Upper lobe of left lung (tissue), 6 donors: ENCODE measurements at regions not wholly inside any gene's neighbourhood (a gene's known extent, or its start where the extent isn't known, plus 50 kb on each side); places are given as distances from the start of the nearest gene placed in this dataset.

Experiments used
- ATAC-seq, 2 donors: fragments of 200-7000 bp; cut with Tn5 transposase; one replicate each; pipeline ENCODE4 v1.9.1; 2022; ENCODE audit warnings: mild to moderate bottlenecking in 2 of 2, moderate library complexity in 2 of 2; ENCODE audit not compliant: low FRiP score in 2 of 2
- DNase-seq, 2 donors: peaks; one replicate each; pipeline ENCODE4 v3.0.0-alpha.2; 2019 to 2020
- H3K27ac ChIP-seq, 4 donors: fragments of 200-600 bp; sonication (generic); one replicate each; pipeline ENCODE4 v1.5.1; 2016 to 2019
- H3K27me3 ChIP-seq, 4 donors: fragments of 200-600 bp; sonication (generic); one replicate each; pipeline ENCODE4 v1.5.1; 2017 to 2019
- H3K36me3 ChIP-seq, 4 donors: fragments of 200-600 bp; sonication (generic); one replicate each; pipeline ENCODE4 v1.5.1; 2016 to 2019
- H3K4me1 ChIP-seq, 4 donors: fragments of 200-600 bp; sonication (generic); one replicate each; pipeline ENCODE4 v1.5.1; 2018 to 2019
- H3K4me3 ChIP-seq, 4 donors: fragments of 200-600 bp; sonication (generic); one replicate each; pipeline ENCODE4 v1.5.1; 2017 to 2019; ENCODE audit warnings: mild to moderate bottlenecking in 2 of 4, moderate library complexity in 1 of 4
- H3K9me3 ChIP-seq, 4 donors: fragments of 200-600 bp; sonication (generic); one replicate each; pipeline ENCODE4 v1.5.1; 2018 to 2019
- EP300 ChIP-seq, 4 donors: sonication (generic); formaldehyde crosslinking; IDR thresholded peaks; one replicate each; pipeline ENCODE4 v1.5.1; 2017; ENCODE audit warnings: antibody characterized with exemption in 4 of 4, control low read depth in 2 of 4
- POLR2A ChIP-seq, 4 donors: fragments of 450-650 bp; IDR thresholded peaks; one replicate each; pipeline ENCODE4 v1.5.1; 2016 to 2017; ENCODE audit warnings: antibody characterized with exemption in 4 of 4, mild to moderate bottlenecking in 2 of 4
- POLR2AphosphoS5 ChIP-seq, 2 donors: sonication (generic); formaldehyde crosslinking; IDR thresholded peaks; one replicate each; pipeline ENCODE4 v1.5.1; 2017; ENCODE audit warnings: antibody characterized with exemption in 2 of 2
- WGBS, 2 donors: methylation state at CpG; one replicate each; pipeline ENCODE4 v1.1.5; 2017 to 2018; 5-methylcytosine and 5-hydroxymethylcytosine counted together
- TF ChIP-seq, protein P1 (sequence below), 6 experiments: fragments of 450-650 bp in 4 of 6; fragments of 200-600 bp in 2 of 6; sonication (generic) in 2 of 6; IDR thresholded peaks; one replicate each; pipeline ENCODE4 v1.5.1; 2016 to 2019; ENCODE audit warnings: antibody characterized with exemption in 6 of 6
- donor health status: DM: no; HTN: no; CAD: no; lungs with moderate emphysema.
- donor health status: DM: no; HTN: yes; CAD: no; lungs with severe emphysema.

DNA sequence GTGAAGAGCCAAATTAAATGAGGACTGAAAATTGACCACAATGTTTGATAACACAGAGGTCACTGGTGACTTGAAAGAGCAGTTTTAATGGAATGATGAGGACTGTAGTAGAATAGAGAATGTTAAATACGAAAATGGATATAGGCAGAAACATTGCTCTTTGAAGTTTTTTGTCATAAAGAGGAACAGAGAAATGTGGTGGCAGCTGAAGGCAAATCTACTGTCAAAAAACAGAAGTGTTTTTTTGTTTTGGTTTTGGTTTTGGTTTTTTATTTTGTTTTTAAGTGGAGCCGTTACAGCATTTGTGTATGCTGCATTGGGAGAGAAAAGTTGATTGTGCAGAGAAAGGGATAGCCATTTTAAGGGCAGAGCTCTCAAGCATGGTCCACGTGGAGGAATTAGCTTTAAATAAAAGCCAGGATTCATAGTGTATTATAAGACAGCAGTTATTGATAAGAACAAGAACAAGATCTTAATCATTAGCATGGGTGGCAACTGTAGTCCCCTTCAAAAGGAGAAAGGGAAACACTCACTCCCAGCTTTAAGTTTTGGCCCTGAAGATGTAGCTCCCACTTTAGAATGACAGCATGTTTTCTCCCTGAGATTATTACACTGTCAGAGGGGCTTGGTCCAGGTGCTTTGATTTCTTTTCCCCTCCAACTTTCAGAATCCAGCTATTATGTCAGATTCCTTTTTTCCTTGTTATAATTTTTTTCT lies 156.7 kb upstream of the BET1 start:
- H3K9me3 ChIP-seq: no peaks in the 10 kb centered on the region
- H3K27me3 ChIP-seq: no peaks in the 10 kb centered on the region
- peak overlapping the region in 1 of 4 donors; percentile 9 for H3K4me3 ChIP-seq
- ATAC-seq (no peak), DNase-seq (no peak)
- H3K27ac ChIP-seq: no peak overlapping the region
- H3K36me3 ChIP-seq: no peaks in the 10 kb centered on the region
- H3K4me1 ChIP-seq: no peaks in the 10 kb centered on the region
- TF ChIP-seq EP300 (IDR thresholded peaks at IDR 0.05) (no peak), POLR2A (IDR thresholded peaks at IDR 0.05) (no peak), POLR2AphosphoS5 (IDR thresholded peaks at IDR 0.05) (no peak)
- TF ChIP-seq, protein P1, sequence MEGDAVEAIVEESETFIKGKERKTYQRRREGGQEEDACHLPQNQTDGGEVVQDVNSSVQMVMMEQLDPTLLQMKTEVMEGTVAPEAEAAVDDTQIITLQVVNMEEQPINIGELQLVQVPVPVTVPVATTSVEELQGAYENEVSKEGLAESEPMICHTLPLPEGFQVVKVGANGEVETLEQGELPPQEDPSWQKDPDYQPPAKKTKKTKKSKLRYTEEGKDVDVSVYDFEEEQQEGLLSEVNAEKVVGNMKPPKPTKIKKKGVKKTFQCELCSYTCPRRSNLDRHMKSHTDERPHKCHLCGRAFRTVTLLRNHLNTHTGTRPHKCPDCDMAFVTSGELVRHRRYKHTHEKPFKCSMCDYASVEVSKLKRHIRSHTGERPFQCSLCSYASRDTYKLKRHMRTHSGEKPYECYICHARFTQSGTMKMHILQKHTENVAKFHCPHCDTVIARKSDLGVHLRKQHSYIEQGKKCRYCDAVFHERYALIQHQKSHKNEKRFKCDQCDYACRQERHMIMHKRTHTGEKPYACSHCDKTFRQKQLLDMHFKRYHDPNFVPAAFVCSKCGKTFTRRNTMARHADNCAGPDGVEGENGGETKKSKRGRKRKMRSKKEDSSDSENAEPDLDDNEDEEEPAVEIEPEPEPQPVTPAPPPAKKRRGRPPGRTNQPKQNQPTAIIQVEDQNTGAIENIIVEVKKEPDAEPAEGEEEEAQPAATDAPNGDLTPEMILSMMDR (IDR thresholded peaks at IDR 0.05): no peak
- WGBS, 2 donors: 51 to 53% methylated on average over 3 of the region's 3 CpGs

DNA sequence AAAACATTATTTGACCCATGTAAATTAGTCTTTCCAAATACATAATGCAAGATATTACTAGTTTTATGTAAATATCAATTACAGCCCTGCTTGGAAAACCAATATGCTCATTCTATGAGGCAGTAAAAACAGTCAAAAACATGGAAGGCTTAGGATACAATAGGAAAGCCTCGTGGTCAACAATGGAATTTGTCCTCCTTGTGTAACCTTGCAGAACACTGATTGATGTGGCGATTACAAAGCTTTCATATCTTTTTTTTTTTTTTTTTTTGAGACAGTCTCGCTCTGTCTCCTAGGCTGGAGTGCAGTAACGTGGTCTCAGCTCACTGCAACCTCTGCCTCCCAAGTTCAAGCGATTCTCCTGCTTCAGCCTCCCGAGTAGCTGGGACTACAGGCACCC lies 157.3 kb upstream of the BET1 start:
- TF ChIP-seq EP300 (IDR thresholded peaks at IDR 0.05): no peak
- no peak for TF ChIP-seq POLR2A (IDR thresholded peaks at IDR 0.05)
- TF ChIP-seq POLR2AphosphoS5 (IDR thresholded peaks at IDR 0.05): no peak
- TF ChIP-seq, protein P1 (IDR thresholded peaks at IDR 0.05): no peak
- H3K27me3 ChIP-seq: no peaks in the 10 kb centered on the region
- DNase-seq (no peak), ATAC-seq (no peak)
- no peaks in the 10 kb centered on the region for H3K36me3 ChIP-seq
- H3K9me3 ChIP-seq: no peaks in the 10 kb centered on the region
- H3K4me1 ChIP-seq: no peaks in the 10 kb centered on the region
- H3K27ac ChIP-seq: no peak overlapping the region
- no peak overlapping the region for H3K4me3 ChIP-seq
- WGBS, 2 donors: 84 to 90% methylated on average over 6 of the region's 6 CpGs

DNA sequence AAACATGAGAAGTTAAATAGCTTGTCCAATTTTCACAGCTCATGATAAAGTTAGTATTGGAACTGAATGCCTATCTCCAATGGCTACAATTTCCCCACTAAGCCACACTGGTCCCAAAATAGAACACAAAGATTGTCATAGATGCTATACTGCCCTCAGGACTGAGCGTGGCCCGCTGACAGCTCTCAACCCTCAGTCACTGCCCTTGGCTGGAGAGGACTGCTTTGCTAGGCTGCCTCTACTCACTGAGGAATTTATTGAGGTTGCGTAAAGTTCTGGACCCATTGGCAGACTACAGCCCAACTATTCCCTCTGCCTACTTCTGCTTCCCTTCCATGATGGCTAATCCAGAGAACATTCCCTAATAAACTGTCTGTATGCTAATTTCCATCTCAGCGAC lies 165.5 kb upstream of the BET1 start:
- no peaks in the 10 kb centered on the region for H3K9me3 ChIP-seq
- H3K27ac ChIP-seq: no peak overlapping the region
- no peaks in the 10 kb centered on the region for H3K27me3 ChIP-seq
- TF ChIP-seq EP300 (IDR thresholded peaks at IDR 0.05): no peak
- TF ChIP-seq, protein P1 (IDR thresholded peaks at IDR 0.05): no peak
- TF ChIP-seq POLR2AphosphoS5 (IDR thresholded peaks at IDR 0.05): no peak
- TF ChIP-seq POLR2A (IDR thresholded peaks at IDR 0.05): no peak
- WGBS, 2 donors: 87 to 92% methylated on average over 4 of the region's 4 CpGs
- no peaks in the 10 kb centered on the region for H3K36me3 ChIP-seq
- H3K4me1 ChIP-seq: no peaks in the 10 kb centered on the region
- no peak for DNase-seq
- no peak overlapping the region for H3K4me3 ChIP-seq
- ATAC-seq: no peak

DNA sequence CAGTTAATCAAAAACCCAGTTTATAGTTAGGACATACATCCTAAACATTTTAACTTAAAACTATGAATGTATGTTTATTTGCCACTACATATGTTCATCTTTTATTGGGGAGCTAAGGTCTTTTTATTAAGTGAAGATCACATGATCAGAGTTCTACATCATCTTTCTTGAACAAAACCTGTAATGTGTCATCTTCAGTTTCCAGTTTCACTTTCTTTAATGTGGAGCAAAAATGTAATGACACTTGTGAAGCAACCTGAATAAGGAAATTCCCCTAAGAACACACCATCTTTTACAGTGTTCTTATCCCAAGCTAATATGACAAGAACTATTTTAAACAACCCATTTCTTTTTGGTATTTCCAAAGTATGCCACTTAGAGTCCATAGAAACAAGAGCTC lies 166.7 kb upstream of the BET1 start:
- TF ChIP-seq EP300 (IDR thresholded peaks at IDR 0.05) (no peak), POLR2A (IDR thresholded peaks at IDR 0.05) (no peak), POLR2AphosphoS5 (IDR thresholded peaks at IDR 0.05) (no peak)
- TF ChIP-seq, protein P1 (IDR thresholded peaks at IDR 0.05): no peak
- H3K36me3 ChIP-seq: no peaks in the 10 kb centered on the region
- H3K27me3 ChIP-seq: no peaks in the 10 kb centered on the region

DNA sequence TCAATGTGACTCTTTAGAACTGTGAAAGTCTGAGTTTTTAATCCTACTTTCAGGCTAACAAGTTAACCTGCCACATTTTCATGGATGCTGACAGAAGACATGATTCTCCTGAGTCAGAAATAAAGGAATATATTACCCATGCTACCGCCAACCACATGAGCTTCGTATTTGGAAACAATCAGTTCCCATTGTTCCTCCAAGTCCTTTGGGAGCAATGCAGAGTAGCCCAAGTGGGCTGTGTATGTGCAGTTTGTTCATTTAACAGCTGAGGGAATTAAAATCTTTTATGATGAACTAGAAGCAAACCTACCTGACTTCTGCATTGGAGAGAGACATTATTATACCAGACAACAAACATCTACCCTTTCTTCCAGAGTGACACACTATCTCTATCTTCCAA lies 169.3 kb upstream of the BET1 start:
- Histone ChIP-seq H3K9me3 (no peaks in the 10 kb centered on the region), H3K4me3 (no peak overlapping the region), H3K36me3 (no peaks in the 10 kb centered on the region), H3K27ac (no peak overlapping the region), H3K4me1 (no peaks in the 10 kb centered on the region), H3K27me3 (no peaks in the 10 kb centered on the region)
- TF ChIP-seq POLR2AphosphoS5 (IDR thresholded peaks at IDR 0.05): no peak
- TF ChIP-seq, protein P1 (IDR thresholded peaks at IDR 0.05): no peak
- TF ChIP-seq POLR2A (IDR thresholded peaks at IDR 0.05): no peak
- no peak for TF ChIP-seq EP300 (IDR thresholded peaks at IDR 0.05)
- WGBS, 2 donors: 93 to 98% methylated on average over 2 of the region's 2 CpGs
- DNase-seq (no peak), ATAC-seq (no peak)

More for the DNA sequence above, 166.7 kb upstream of the BET1 start:
- H3K27ac ChIP-seq: no peak overlapping the region
- no peak overlapping the region for H3K4me3 ChIP-seq
- DNase-seq (no peak), ATAC-seq (no peak)
- H3K9me3 ChIP-seq: no peaks in the 10 kb centered on the region
- no peaks in the 10 kb centered on the region for H3K4me1 ChIP-seq
